Tibial nerve (tissue), 4 donors: ENCODE measurements at regions not wholly inside any gene's neighbourhood (a gene's known extent, or its start where the extent isn't known, plus 50 kb on each side); places are given as distances from the start of the nearest gene placed in this dataset.
A peak's percentile ranks its signal among the peaks of the same experiment; 100 is the strongest.
"Not testable (repeated sequence)": the region's sequence is repeated elsewhere in the genome, so short reads cannot be mapped to it uniquely, and the experiment has no call there.

Experiments
- DNase-seq, 2 donors: peaks; one replicate each; pipeline ENCODE4 v3.0.0-alpha.2; 2019; ENCODE audit warnings: low spot score in 2 of 2
- H3K27ac ChIP-seq, 4 donors: fragments of 200-600 bp; sonication (generic) in 3 of 4; one replicate each; pipeline ENCODE4 v1.5.1; 2017 to 2019; ENCODE audit warnings: mild to moderate bottlenecking in 1 of 4
- H3K27me3 ChIP-seq, 2 donors: fragments of 200-600 bp; sonication (generic) in 1 of 2; one replicate each; pipeline versions ENCODE4 v1.5.1 to v1.6.0; 2017 to 2019
- H3K36me3 ChIP-seq, 3 donors: fragments of 200-600 bp; sonication (generic); one replicate each; pipeline ENCODE4 v1.5.1; 2018 to 2019
- H3K4me1 ChIP-seq, 4 donors: fragments of 200-600 bp; sonication (generic) in 3 of 4; one replicate each; pipeline ENCODE4 v1.5.1; 2017 to 2019
- H3K4me3 ChIP-seq, 4 donors: fragments of 200-600 bp; sonication (generic) in 3 of 4; one replicate each; pipeline ENCODE4 v1.5.1; 2017 to 2019; ENCODE audit warnings: mild to moderate bottlenecking in 1 of 4, moderate library complexity in 1 of 4
- H3K9me3 ChIP-seq, 4 donors: fragments of 200-600 bp; sonication (generic) in 3 of 4; one replicate each; pipeline ENCODE4 v1.5.1; 2017 to 2019
- WGBS, 2 donors: methylation state at CpG; one replicate each; pipeline ENCODE4 v1.1.5; 2018; 5-methylcytosine and 5-hydroxymethylcytosine counted together
- TF ChIP-seq, protein P1 (sequence below), 5 experiments: fragments of 200-600 bp in 3 of 5; fragments of 450-650 bp in 2 of 5; sonication (generic) in 3 of 5; IDR thresholded peaks; one replicate each; pipeline ENCODE4 v1.5.1; 2016 to 2019; ENCODE audit warnings: antibody characterized with exemption in 5 of 5, mild to moderate bottlenecking in 3 of 5, moderate library complexity in 2 of 5

DNA sequence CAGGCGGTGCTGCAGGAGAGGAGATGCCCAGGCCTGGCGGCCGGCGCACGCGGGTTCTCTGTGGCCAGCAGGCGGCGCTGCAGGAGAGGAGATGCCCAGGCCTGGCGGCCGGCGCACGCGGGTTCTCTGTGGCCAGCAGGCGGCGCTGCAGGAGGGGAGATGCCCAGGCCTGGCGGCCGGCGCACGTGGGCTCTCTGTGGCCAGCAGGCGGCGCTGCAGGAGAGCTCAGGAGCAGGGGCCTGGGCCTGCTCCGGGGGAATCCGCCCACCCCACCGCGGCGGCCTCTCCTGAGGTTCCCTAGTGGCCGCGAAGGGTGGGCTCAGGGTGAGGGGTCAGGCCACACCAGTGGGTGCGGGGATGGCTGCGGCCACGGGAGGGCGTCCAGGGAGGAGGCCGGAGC, 75.9 kb downstream of the OR4F16 start:
- H3K4me1 ChIP-seq, H3K27ac ChIP-seq, DNase-seq, H3K27me3 ChIP-seq, H3K36me3 ChIP-seq, H3K4me3 ChIP-seq, H3K9me3 ChIP-seq: not testable (repeated sequence)
- WGBS, 2 donors, result no CpG with 5 or more reads among the region's 33 CpGs

DNA sequence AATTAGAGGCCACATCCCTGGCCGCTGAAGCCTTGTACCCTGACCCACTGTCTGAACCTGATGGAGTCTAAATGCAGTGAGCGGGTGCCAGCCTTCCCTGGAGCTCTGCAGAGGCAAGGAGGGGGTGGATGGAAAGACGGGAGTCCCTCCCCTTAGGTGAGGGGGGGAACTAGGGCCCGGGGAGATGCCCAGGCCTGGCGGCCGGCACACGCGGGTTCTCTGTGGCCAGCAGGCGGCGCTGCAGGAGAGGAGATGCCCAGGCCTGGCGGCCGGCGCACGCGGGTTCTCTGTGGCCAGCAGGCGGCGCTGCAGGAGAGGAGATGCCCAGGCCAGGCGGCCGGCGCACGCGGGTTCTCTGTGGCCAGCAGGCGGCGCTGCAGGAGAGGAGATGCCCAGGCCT, 77.3 kb downstream of the OR4F16 start:
- not testable (repeated sequence) for H3K27me3 ChIP-seq, DNase-seq, H3K9me3 ChIP-seq, H3K36me3 ChIP-seq, H3K4me1 ChIP-seq, H3K4me3 ChIP-seq, H3K27ac ChIP-seq
- WGBS, 2 donors, result no CpG with 5 or more reads among the region's 24 CpGs

DNA sequence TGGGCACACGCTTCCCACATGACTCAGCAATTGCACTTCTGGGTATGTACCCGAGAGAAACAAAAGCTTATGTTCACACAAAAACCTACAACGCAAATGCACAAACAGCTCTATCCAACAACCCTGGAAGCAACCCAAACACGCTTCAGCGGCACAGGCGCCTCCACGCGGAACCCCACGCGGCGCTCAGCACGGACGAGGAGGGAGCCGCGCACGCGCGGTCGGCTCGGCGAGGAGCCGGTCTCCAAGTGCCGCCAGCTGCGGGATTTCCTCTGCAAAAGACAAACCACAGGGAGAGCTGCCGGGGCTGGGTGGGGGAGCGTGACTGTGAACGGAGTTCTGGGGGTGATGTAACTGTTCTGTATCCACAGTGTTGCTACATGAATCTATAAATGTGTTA, 81.2 kb downstream of the OR4F16 start:
- H3K4me1 ChIP-seq, H3K27me3 ChIP-seq, H3K4me3 ChIP-seq, H3K9me3 ChIP-seq, H3K27ac ChIP-seq, H3K36me3 ChIP-seq: not testable (repeated sequence)
- 40 to 63% methylated on average over 2 to 15 of the region's 27 CpGs for WGBS, 2 donors
- peak in 1 of 2 donors; percentile 3 for DNase-seq

DNA sequence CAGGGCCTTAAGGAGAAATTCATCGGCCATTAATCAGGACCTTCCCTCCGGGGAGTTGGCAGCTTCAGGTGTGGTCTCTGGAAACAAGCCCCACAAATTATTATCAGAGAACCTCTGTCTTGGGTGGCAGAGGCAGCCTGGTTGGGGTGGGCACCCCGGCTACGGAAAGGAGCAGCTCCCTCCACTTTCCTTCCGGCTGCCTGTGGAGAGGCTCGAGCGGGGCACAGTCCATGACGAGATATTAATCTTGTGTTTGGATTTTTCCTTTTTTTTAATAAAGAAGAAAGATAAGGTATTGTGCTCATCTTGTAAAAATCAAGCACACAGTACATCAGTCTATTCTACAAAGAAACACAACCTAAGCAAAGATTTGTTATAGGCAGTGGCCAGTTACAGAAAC, 98.2 kb downstream of the OR4F16 start:
- not testable (repeated sequence) for H3K27ac ChIP-seq, H3K4me3 ChIP-seq, H3K9me3 ChIP-seq, H3K27me3 ChIP-seq, H3K36me3 ChIP-seq, H3K4me1 ChIP-seq, DNase-seq
- 89 to 93% methylated on average over 6 of the region's 8 CpGs for WGBS, 2 donors

DNA sequence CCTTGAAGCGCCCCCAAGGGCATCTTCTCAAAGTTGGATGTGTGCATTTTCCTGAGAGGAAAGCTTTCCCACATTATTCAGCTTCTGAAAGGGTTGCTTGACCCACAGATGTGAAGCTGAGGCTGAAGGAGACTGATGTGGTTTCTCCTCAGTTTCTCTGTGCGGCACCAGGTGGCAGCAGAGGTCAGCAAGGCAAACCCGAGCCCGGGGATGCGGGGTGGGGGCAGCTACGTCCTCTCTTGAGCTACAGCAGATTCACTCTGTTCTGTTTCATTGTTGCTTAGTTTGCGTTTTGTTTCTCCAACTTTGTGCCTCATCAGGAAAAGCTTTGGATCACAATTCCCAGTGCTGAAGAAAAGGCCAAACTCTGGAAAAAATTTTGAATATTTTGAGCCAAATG, 100.5 kb downstream of the OR4F16 start:
- DNase-seq, result peak; percentile 11 to 34
- H3K4me3 ChIP-seq, H3K27ac ChIP-seq, H3K4me1 ChIP-seq, H3K27me3 ChIP-seq, H3K9me3 ChIP-seq, H3K36me3 ChIP-seq: not testable (repeated sequence)
- TF ChIP-seq, protein P1, sequence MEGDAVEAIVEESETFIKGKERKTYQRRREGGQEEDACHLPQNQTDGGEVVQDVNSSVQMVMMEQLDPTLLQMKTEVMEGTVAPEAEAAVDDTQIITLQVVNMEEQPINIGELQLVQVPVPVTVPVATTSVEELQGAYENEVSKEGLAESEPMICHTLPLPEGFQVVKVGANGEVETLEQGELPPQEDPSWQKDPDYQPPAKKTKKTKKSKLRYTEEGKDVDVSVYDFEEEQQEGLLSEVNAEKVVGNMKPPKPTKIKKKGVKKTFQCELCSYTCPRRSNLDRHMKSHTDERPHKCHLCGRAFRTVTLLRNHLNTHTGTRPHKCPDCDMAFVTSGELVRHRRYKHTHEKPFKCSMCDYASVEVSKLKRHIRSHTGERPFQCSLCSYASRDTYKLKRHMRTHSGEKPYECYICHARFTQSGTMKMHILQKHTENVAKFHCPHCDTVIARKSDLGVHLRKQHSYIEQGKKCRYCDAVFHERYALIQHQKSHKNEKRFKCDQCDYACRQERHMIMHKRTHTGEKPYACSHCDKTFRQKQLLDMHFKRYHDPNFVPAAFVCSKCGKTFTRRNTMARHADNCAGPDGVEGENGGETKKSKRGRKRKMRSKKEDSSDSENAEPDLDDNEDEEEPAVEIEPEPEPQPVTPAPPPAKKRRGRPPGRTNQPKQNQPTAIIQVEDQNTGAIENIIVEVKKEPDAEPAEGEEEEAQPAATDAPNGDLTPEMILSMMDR (IDR thresholded peaks at IDR 0.05), result peak in 2 of 5 experiments; percentile 26 to 31
- WGBS, 2 donors, result 6 to 10% methylated on average over 4 to 6 of the region's 7 CpGs
